ENCODE measurements at regions not wholly inside any gene's neighbourhood (a gene's known extent, or its start where the extent isn't known, plus 50 kb on each side); places are given as distances from the start of the nearest gene placed in this dataset.

DNA sequence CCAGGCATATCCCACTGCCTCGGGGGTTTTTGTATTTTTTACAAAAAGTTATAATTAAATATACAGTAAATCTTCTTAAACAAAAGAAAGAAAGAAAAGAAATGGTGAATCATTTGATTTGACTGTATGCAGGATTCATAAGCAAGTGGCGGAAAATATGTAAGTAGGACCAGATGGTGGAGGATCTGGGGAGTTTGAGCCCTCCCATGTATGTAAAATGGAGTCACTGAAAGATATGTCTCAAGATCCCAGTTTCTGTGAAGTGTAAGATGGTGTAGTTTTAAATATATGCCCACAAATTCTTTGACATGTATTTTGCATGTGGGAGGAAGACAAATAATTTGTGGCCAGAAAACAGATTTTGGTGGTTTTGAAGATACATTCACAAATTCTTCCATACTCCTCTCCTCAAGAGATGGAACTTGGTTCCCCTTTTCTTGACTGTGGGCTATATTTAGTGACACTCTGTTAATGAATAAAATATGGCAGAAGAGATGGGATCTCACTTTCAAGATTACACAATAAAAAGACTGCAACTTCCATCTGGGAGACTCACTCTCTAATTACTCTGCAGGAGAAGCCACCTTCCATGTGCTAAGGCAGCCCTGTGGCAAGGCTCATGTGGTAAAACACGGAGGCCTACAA lies 133.6 kb upstream of the S100G start:
- no peak for DNase-seq

DNA sequence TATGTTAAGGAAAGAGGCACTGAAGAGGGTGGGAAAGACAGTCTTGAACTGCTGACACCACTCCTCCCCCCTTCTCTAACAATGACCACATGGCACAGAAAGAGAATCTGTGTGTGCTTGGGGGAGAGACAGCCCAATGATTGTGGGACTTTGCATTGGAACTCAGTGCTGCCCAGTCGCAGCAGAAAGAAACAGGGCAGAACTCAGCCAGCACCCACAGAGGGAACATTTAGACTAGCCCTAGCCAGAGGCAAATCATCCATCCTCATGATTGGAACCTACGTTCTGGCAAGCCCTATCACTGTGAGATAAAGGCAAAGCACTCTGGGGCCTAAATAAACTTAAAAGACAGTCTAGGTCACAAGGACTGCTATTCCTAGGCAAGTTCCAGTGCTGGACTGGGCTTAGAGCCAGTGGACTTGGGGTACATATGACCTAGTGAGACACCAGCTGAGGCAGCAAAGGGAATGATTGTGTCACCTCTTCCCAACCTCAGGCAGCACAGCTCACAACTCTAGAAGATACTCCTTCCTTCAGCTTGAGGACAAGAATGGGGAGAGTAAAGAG lies 132.8 kb upstream of the S100G start:
- DNase-seq = no peak

DNA sequence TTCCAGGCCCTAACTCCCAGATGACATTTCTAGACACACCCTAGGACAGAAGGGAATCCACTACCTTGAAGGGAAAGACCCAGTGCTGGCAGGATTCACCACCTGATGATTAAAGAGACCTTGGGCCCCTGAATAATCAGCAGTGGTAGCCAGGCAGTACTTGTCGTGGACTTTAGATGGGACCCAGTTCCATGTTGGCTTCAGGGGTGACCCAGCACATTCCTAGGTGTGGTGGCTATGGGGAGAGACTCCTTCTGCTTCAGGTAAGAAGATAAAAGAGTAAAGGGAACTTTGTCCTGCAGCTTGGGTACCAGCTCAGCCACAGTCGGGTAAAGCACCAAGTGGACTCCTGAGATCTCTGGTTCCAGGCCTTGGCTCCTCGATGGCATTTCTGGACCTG lies 131.8 kb upstream of the S100G start:
- DNase-seq = no peak

DNA sequence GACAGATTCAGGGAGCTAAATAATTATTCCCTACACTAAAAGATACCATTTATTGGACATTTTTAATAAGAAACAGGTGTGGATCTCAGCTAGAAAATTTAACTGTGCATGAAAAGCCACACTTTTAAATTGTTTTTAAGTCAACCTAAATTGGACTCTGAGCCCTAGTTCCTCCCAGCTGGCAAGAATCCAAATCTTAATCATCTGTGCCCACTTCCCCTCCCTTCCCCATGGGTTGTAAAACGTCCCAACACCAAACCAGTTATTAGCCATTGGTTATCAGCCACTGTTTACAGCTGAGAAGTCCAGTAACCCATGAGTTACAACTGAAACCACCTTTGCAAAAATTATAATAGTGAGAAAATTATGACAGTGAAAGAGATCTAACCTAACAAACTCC lies 125.6 kb upstream of the S100G start:
- DNase-seq = no peak

DNA sequence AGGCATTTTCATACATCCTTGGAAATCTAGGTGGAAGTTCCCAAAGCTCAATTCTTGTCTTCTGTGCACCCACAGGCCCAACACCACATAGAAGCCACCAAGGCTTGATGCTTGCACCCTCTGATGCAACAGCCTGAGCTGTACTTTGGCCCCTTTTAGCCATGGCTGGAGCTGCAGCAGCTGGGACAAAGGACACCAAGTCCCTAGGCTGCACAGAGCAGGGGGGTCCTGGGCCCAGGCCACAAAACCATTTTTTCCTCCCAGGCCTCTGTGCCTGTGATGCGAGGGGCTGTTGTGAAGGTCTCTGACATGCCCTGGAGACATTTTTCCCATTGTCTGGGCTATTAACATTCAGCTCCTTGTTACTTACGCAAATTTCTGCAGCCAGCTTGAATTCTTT lies 124.0 kb upstream of the S100G start:
- DNase-seq = no peak

DNA sequence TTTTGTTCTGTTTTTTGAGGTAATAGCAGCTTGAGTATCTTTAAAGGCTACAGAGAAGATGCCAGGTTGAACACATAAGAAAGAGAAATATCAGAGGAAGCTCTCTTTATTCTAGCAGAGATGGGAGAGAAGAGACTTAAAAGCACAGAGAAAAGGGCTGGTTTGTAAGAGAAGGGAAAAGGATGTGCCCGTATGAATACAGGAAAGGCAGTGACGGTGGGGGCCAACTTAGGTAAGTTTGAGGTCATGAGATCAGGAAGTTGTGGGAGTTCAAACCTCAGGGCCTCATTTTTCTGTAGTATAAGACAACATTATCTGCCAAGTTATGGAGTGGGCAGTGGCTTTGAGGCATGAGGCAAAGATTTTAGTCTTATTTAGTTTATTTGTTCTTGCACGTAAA lies 121.3 kb upstream of the S100G start:
- no peak for DNase-seq
